IMR-90 (cell line): ENCODE measurements at regions not wholly inside any gene's neighbourhood (a gene's known extent, or its start where the extent isn't known, plus 50 kb on each side); places are given as distances from the start of the nearest gene placed in this dataset.

ENCODE experiments used
- ATAC-seq: fragments of 200-7000 bp; cut with Tn5 transposase; 2 replicates; pipeline ENCODE4 v1.9.1; 2020; ENCODE audit warnings: low read depth, mild to moderate bottlenecking, moderate library complexity
- BruUV-seq: library from RNA; stranded (reverse); fragments of 400-500 nt; replicated peaks from 2 replicates; lab custom pipeline; 2021; lab: Mats Ljungman, UMichigan
- CTCF ChIA-PET: fragments of 300-600 bp; formaldehyde crosslinking; extraction: SDS; loops from one replicate; lab custom pipeline; 2021; ENCODE audit warnings: antibody characterized with exemption; lab: Yijun Ruan, JAX
- POLR2A ChIA-PET: fragments of 300-600 bp; sonication (Branson Sonifier 250); formaldehyde crosslinking; loops from one replicate; lab custom pipeline; 2022; ENCODE audit warnings: antibody characterized with exemption; ENCODE audit not compliant: unreplicated experiment; lab: Charles Lee
- DNase-seq: peaks from one replicate; pipeline ENCODE4 v3.0.0; 2013
- H2AFZ ChIP-seq: replicated peaks from 2 replicates; pipeline ENCODE3; 2013; ENCODE audit warnings: low read length, mild to moderate bottlenecking; ENCODE audit not compliant: poor library complexity
- H2AK5ac ChIP-seq: 2 replicates; pipeline ENCODE4 v1.6.1; 2013; ENCODE audit warnings: low read depth, low read length, inconsistent platforms
- H2AK9ac ChIP-seq: replicated peaks from 2 replicates; pipeline ENCODE3; 2013; ENCODE audit warnings: mild to moderate bottlenecking, low read depth, low read length, moderate library complexity; ENCODE audit not compliant: poor library complexity
- H2BK120ac ChIP-seq: 2 replicates; pipeline ENCODE4 v1.6.1; 2013; ENCODE audit warnings: low read depth, low read length, inconsistent platforms
- H2BK15ac ChIP-seq: 3 replicates; pipeline ENCODE4 v1.6.1; 2013; ENCODE audit warnings: low read depth, low read length, inconsistent platforms
- H2BK20ac ChIP-seq: 2 replicates; pipeline ENCODE4 v1.6.1; 2013; ENCODE audit warnings: low read depth, mild to moderate bottlenecking, inconsistent platforms, low read length, moderate library complexity
- H2BK5ac ChIP-seq: 2 replicates; pipeline ENCODE4 v1.6.1; 2013; ENCODE audit warnings: mild to moderate bottlenecking, low read depth, low read length, inconsistent platforms; ENCODE audit not compliant: poor library complexity, severe bottlenecking
- H3K14ac ChIP-seq: replicated peaks from 2 replicates; pipeline ENCODE4 v1.6.1; 2013; ENCODE audit warnings: low read depth, low read length, inconsistent platforms
- H3K18ac ChIP-seq: 2 replicates; pipeline ENCODE4 v1.6.1; 2013; ENCODE audit warnings: low read depth, low read length, control low read depth
- H3K23ac ChIP-seq: 2 replicates; pipeline ENCODE4 v1.6.1; 2013; ENCODE audit warnings: low read depth, low read length, inconsistent platforms
- H3K27ac ChIP-seq: 2 replicates; pipeline ENCODE4 v1.5.1; 2013; ENCODE audit warnings: mild to moderate bottlenecking, control low read depth, low read length; ENCODE audit not compliant: insufficient read depth
- H3K27me3 ChIP-seq: 2 replicates; pipeline ENCODE4 v1.6.1; 2013; ENCODE audit warnings: low read length; ENCODE audit not compliant: control insufficient read depth, insufficient read depth
- H3K36me3 ChIP-seq: 2 replicates; pipeline ENCODE4 v1.6.1; 2013; ENCODE audit warnings: low read length, mixed read lengths; ENCODE audit not compliant: control insufficient read depth, insufficient read depth
- H3K4ac ChIP-seq: 2 replicates; pipeline ENCODE4 v1.6.1; 2013; ENCODE audit warnings: low read depth, low read length, inconsistent platforms
- H3K4me1 ChIP-seq: 2 replicates; pipeline ENCODE4 v1.6.1; 2013; ENCODE audit warnings: low read length, mixed read lengths; ENCODE audit not compliant: control insufficient read depth, insufficient read depth
- H3K4me2 ChIP-seq: 2 replicates; pipeline ENCODE4 v1.6.1; 2013; ENCODE audit warnings: low read depth, mild to moderate bottlenecking, control low read depth, low read length, moderate library complexity
- H3K4me3 ChIP-seq: 2 replicates; pipeline ENCODE4 v1.5.1; 2013; ENCODE audit warnings: low read depth, mild to moderate bottlenecking, control low read depth, low read length, moderate library complexity; ENCODE audit not compliant: insufficient read depth
- H3K56ac ChIP-seq: 2 replicates; pipeline ENCODE4 v1.6.1; 2013; ENCODE audit warnings: low read length, inconsistent platforms; ENCODE audit not compliant: insufficient read depth; ENCODE audit errors: extremely low read depth
- H3K79me1 ChIP-seq, 2 experiments: 2 replicates each; pipeline ENCODE4 v1.6.1; 2013; ENCODE audit warnings: low read length in 2 of 2, inconsistent platforms in 1 of 2, low read depth in 1 of 2
- H3K9ac ChIP-seq: 2 replicates; pipeline ENCODE4 v1.6.1; 2013; ENCODE audit warnings: low read depth, low read length, control low read depth
- H3K9me1 ChIP-seq: 2 replicates; pipeline ENCODE4 v1.6.1; 2013; ENCODE audit warnings: low read length, inconsistent platforms; ENCODE audit not compliant: insufficient read depth
- H3K9me3 ChIP-seq: 2 replicates; pipeline ENCODE4 v1.6.1; 2013; ENCODE audit warnings: low read length; ENCODE audit not compliant: control insufficient read depth, insufficient read depth
- H4K20me1 ChIP-seq: 2 replicates; pipeline ENCODE4 v1.6.1; 2013; ENCODE audit warnings: low read length, inconsistent platforms; ENCODE audit not compliant: insufficient read depth
- H4K5ac ChIP-seq: 2 replicates; pipeline ENCODE4 v1.6.1; 2013; ENCODE audit warnings: mild to moderate bottlenecking, low read depth, low read length, control low read depth
- H4K8ac ChIP-seq, 2 experiments: 2 replicates each; pipeline ENCODE4 v1.6.1; 2013; ENCODE audit warnings: low read depth in 2 of 2, low read length in 2 of 2, control low read depth in 1 of 2, inconsistent platforms in 1 of 2
- H4K91ac ChIP-seq: 2 replicates; pipeline ENCODE4 v1.6.1; 2013; ENCODE audit warnings: low read depth, low read length, inconsistent platforms; ENCODE audit not compliant: insufficient read depth
- BHLHE40 ChIP-seq: fragments of 150-350 bp; IDR thresholded peaks from 2 replicates; pipeline ENCODE4 v1.6.1; 2016; ENCODE audit warnings: mild to moderate bottlenecking, low read depth, low read length
- CEBPB ChIP-seq: IDR thresholded peaks from 2 replicates; pipeline ENCODE4 v1.6.1; 2012; ENCODE audit warnings: low read depth, low read length, improper control_type of control experiment
- CHD1 ChIP-seq: IDR thresholded peaks from 2 replicates; pipeline ENCODE4 v1.6.1; 2012; ENCODE audit warnings: low read depth, low read length, improper control_type of control experiment
- MAFK ChIP-seq: IDR thresholded peaks from 2 replicates; pipeline ENCODE4 v1.6.1; 2012; ENCODE audit warnings: low read depth, low read length, improper control_type of control experiment
- RCOR1 ChIP-seq: IDR thresholded peaks from 2 replicates; pipeline ENCODE4 v1.6.1; 2012; ENCODE audit warnings: mild to moderate bottlenecking, low read length, improper control_type of control experiment; ENCODE audit not compliant: insufficient replicate concordance
- WGBS, 2 experiments: methylation state at CpG; one replicate each; pipeline versions ENCODE4 v1.1.5 to v1.1.7; 2013; ENCODE audit warnings: missing lambda C conversion rate in 2 of 2; ENCODE audit not compliant: insufficient read length in 1 of 2; ENCODE audit errors: extremely low coverage in 2 of 2; 5-methylcytosine and 5-hydroxymethylcytosine counted together
- dilution Hi-C: fragments of 300-500 bp; cut with HindIII; formaldehyde crosslinking; loops from one replicate; pipeline ENCODE4 v1.14.3; 2018; ENCODE audit warnings: low sequenced_read_pairs; ENCODE audit not compliant: unreplicated experiment
- in situ Hi-C: fragments of 300-500 bp; cut with MboI; formaldehyde crosslinking; loops from 3 replicates; pipeline ENCODE4 v1.14.3; 2019; ENCODE audit warnings: low sequenced_read_pairs, inconsistent platforms, mixed read lengths
- intact Hi-C: fragments of 100-400 bp; cut with micrococcal nuclease; formaldehyde crosslinking; loops from 2 replicates; pipeline ENCODE4 v1.10.0; 2022

GRCh38 chr6:134464690-134465411 is 146.9 kb upstream of the SGK1 start:
- H3K4me2 ChIP-seq = peak overlapping the region; percentile 16; the same call in 1 of the 2 replicates

More at GRCh38 chr6:134464690-134465411, 146.9 kb upstream of the SGK1 start:
- H3K9ac ChIP-seq = no peak overlapping the region
- peaks cover 7% of the 10 kb centered on the region; the same call in 1 of the 2 replicates for H3K9me1 ChIP-seq
- POLR2A ChIA-PET = no interaction called here
- dilution Hi-C loops (no loop called here), in situ Hi-C loops (no loop called here), intact Hi-C loops (no loop called here)
- no peaks in the 10 kb centered on the region for H3K36me3 ChIP-seq
- H3K18ac ChIP-seq = peak overlapping the region; percentile 39; the same call in 1 of the 2 replicates
- H2AK9ac ChIP-seq = peak overlapping the region; percentile 53
- 17% methylated on average over 1 of the region's 9 CpGs; no CpG with 5 or more reads in 1 of the 2 experiments for WGBS, 2 experiments
- TF ChIP-seq RCOR1 (no peak), CHD1 (no peak), BHLHE40 (peak; percentile 11; the same call in 1 of the 2 replicates), MAFK (no peak), CEBPB (peak; percentile 52)
- 0 out of 2 replicates have a peak overlapping the region, but pooled peaks have one; percentile 20 for H2AK5ac ChIP-seq
- H3K23ac ChIP-seq = peak overlapping the region; percentile 38; the same call in 1 of the 2 replicates
- no peak overlapping the region for H3K4me3 ChIP-seq
- ATAC-seq = peak; percentile 14; the same call in 1 of the 2 replicates
- H4K91ac ChIP-seq = 0 out of 2 replicates have a peak overlapping the region, but pooled peaks have one; percentile 10
- H3K79me1 ChIP-seq = no peaks in the 10 kb centered on the region
- H4K5ac ChIP-seq = peak overlapping the region; percentile 10; the same call in 1 of the 2 replicates
- no peaks in the 10 kb centered on the region for H3K9me3 ChIP-seq
- peaks cover 14% of the 10 kb centered on the region for H3K4me1 ChIP-seq
- no peak overlapping the region for H3K27ac ChIP-seq
- CTCF ChIA-PET = interaction anchor here (0.6 to 1.1 kb wide), 2 partner anchors 14 to 26 kb away, joined by 3 read pairs; no protein-coding TSS in a partner anchor
- no TSS peak for BruUV-seq
- H3K14ac ChIP-seq = peak overlapping the region; percentile 64; the same call in 1 of the 2 replicates
- peak overlapping the region; percentile 65; the same call in 1 of the 2 replicates for H2BK20ac ChIP-seq
- H3K4ac ChIP-seq = peak overlapping the region; percentile 64
- H2BK120ac ChIP-seq = peak overlapping the region; percentile 77
- H3K27me3 ChIP-seq = no peaks in the 10 kb centered on the region
- H2BK15ac ChIP-seq = peak overlapping the region; percentile 1; the same call in 1 of the 3 replicates
- H2AFZ ChIP-seq = peak overlapping the region; percentile 46
- H4K20me1 ChIP-seq = no peaks in the 10 kb centered on the region
- no peak overlapping the region for H3K56ac ChIP-seq
- H4K8ac ChIP-seq = peak overlapping the region in 1 of 2 experiments; percentile 8; a peak in 2 of 4 replicates
- peak; percentile 89 for DNase-seq
- peak overlapping the region; percentile 78 for H2BK5ac ChIP-seq
